Urinary bladder (tissue), 3 donors: ENCODE measurements at regions not wholly inside any gene's neighbourhood (a gene's known extent, or its start where the extent isn't known, plus 50 kb on each side); places are given as distances from the start of the nearest gene placed in this dataset.

Experiments used
- DNase-seq: peaks from one replicate; pipeline ENCODE4 v3.0.0-alpha.2; 2015; ENCODE audit errors: extremely low spot score
- H3K27ac ChIP-seq: one replicate; pipeline ENCODE4 v1.5.1; 2013; ENCODE audit warnings: low read depth, mild to moderate bottlenecking, moderate library complexity
- H3K36me3 ChIP-seq: one replicate; pipeline ENCODE4 v1.6.1; 2013; ENCODE audit warnings: mild to moderate bottlenecking, moderate library complexity; ENCODE audit not compliant: insufficient read depth
- H3K4me1 ChIP-seq: one replicate; pipeline ENCODE4 v1.6.1; 2013; ENCODE audit warnings: mild to moderate bottlenecking, moderate library complexity; ENCODE audit not compliant: insufficient read depth
- H3K4me3 ChIP-seq: one replicate; pipeline ENCODE4 v1.5.1; 2013; ENCODE audit warnings: low read depth, low read length
- WGBS: extraction: QIAGEN DNeasy Blood & Tissue Kit; methylation state at CpG from one replicate; pipeline ENCODE4 v1.1.7; 2013; 5-methylcytosine and 5-hydroxymethylcytosine counted together
- donor health status: healthy with polysubstance abuse.
- donor health status: healthy.

GRCh38 chr15:81858586-81858985, 187.2 kb downstream of the MEX3B start:
- 64% methylated on average over 3 of the region's 3 CpGs for WGBS
- Histone ChIP-seq H3K36me3 (no peaks in the 10 kb centered on the region), H3K4me3 (no peak overlapping the region), H3K27ac (no peak overlapping the region), H3K4me1 (no peaks in the 10 kb centered on the region)
- DNase-seq, result no peak

- H3K4me3 ChIP-seq, result no peak overlapping the region
- 92% methylated on average over 6 of the region's 6 CpGs for WGBS
These were observed 187.7 kb downstream of the MEX3B start for GRCh38 chr15:81858136-81858535.

DNA sequence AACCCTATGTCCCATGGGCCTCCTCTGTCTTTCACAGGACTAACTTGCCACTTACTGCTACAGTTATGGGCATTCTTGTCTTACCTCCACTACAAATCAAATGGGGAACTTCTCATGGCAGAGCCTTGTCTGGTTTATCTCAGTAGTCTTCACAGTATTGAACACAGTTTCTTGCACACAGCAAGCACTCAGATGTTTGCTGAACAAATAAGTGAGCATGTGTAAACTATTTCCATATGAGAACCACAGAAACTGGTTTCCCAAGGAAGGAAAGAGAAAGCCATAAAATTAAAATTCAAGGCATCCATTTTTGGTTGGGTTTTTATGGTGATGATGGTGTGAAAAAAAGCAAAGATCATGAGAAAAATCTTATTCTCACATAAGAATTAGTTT, 189.2 kb downstream of the MEX3B start:
- H3K36me3 ChIP-seq, result no peaks in the 10 kb centered on the region
- no peak overlapping the region for H3K4me3 ChIP-seq
- no peak overlapping the region for H3K27ac ChIP-seq
- H3K4me1 ChIP-seq, result no peaks in the 10 kb centered on the region
- DNase-seq, result no peak

More at GRCh38 chr15:81858136-81858535, 187.7 kb downstream of the MEX3B start:
- DNase-seq, result no peak
- no peak overlapping the region for H3K27ac ChIP-seq
- H3K4me1 ChIP-seq, result no peaks in the 10 kb centered on the region
- H3K36me3 ChIP-seq, result no peaks in the 10 kb centered on the region

DNA sequence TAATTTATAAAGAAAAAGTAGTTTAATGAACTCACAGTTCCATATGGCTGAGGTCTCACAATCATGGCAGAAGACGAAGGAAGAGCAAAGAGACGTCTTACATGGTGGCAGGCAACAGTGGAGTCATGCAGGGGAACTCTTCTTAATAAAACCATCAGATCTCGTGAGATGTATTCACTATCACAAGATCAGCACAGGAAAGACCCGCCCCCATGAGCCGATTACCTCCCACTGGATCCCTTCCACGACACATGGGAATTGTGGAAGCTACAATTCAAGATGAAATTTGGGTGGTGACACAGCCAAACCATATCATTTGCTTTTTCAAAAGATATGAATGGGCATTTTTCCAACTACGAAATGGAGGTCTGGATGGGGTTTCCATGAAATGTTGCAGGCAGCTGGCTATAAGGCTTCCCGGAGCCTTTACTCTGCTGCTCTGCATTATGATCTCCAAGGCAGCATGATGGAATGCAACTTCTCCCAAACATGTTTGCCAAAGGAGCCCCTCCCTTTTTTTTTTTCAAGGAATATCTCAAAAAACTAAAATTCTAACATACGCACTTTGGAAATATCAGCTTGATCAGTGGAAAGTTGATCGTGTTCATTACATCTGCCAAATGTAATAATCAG, 189.7 kb downstream of the MEX3B start:
- no peak for DNase-seq
- Histone ChIP-seq H3K27ac (no peak overlapping the region), H3K4me1 (no peaks in the 10 kb centered on the region), H3K36me3 (no peaks in the 10 kb centered on the region), H3K4me3 (no peak overlapping the region)
- 74% methylated on average over 10 of the region's 10 CpGs for WGBS

DNA sequence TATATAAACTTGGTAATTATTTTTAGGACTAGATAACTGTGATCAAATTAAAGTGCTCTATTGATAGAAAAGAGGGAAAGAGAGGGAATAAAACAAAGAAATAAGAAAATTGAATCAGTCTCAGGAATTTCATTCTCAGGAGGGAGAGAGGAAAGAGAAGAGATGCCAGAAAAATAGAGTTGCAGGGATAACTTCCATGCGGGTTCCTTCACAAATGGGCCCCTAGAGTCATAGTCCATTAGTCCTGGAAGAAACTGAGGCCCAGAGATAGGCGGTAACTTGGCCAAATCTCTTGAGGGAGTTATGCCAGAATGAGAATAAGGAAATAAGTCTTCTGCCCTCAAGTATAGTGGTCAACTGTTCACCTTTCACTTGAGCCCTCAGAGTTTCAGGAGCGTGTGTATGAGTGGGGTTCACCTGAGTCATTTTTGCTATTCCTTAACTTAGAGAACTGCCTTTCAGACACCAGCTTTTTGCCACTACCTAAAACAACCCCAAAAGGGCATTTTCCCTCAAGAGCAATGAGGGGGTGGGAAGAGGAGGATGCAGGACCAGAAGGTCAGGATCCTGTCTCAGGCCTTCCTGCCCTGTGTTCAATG, 192.6 kb downstream of the MEX3B start:
- Histone ChIP-seq H3K4me3 (no peak overlapping the region), H3K4me1 (no peaks in the 10 kb centered on the region), H3K36me3 (no peaks in the 10 kb centered on the region), H3K27ac (no peak overlapping the region)
- WGBS, result 79% methylated on average over 3 of the region's 3 CpGs
- DNase-seq, result no peak

DNA sequence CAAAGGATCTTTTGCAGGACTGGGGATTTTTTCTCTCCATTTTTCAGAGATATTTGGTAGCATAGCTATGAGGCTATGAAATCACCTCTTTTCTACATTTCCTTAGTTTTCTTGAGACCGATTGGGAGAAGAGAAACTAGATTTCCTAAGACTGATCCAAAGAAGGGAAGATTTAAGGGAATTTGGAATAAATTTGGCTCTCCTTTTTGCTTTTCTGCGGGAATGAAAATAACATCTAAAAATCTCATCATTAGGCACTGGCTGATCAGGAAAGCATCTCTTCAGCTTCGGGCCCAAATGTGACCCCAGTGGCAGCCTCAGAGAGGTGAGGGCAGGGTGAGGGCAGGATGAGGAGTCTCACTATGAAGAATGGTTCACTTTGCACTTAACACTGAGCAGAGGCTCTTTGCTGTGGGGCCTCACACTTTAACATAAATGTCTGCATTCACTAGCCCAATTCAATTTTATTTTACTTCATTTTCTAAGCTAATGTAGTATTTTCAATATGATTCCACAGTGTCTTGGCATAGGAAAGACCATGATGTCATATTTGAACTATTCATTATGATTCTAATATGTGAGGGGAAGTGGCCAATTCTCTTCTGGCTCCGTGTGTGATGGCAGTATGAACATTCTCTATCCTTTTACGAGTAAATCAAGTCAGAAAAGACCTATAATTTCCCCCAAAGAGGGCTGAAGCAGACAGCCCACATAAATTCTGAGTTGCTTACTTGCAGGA, 193.2 kb downstream of the MEX3B start:
- Histone ChIP-seq H3K27ac (no peak overlapping the region), H3K4me1 (no peaks in the 10 kb centered on the region), H3K36me3 (no peaks in the 10 kb centered on the region), H3K4me3 (no peak overlapping the region)
- peak; percentile 69 for DNase-seq
- WGBS, result 52% methylated on average over 5 of the region's 5 CpGs

- no peak overlapping the region for H3K27ac ChIP-seq
- WGBS, result 81% methylated on average over 7 of the region's 7 CpGs
These were observed 194.1 kb downstream of the MEX3B start for GRCh38 chr15:81851757-81852156.

GRCh38 chr15:81851325-81851724, 194.5 kb downstream of the MEX3B start:
- no peaks in the 10 kb centered on the region for H3K36me3 ChIP-seq
- DNase-seq, result no peak
- H3K27ac ChIP-seq, result no peak overlapping the region
- H3K4me1 ChIP-seq, result no peaks in the 10 kb centered on the region
- WGBS, result 94% methylated on average over 10 of the region's 10 CpGs
- H3K4me3 ChIP-seq, result no peak overlapping the region

More at GRCh38 chr15:81851757-81852156, 194.1 kb downstream of the MEX3B start:
- no peaks in the 10 kb centered on the region for H3K36me3 ChIP-seq
- no peak for DNase-seq
- H3K4me1 ChIP-seq, result no peaks in the 10 kb centered on the region
- H3K4me3 ChIP-seq, result no peak overlapping the region

DNA sequence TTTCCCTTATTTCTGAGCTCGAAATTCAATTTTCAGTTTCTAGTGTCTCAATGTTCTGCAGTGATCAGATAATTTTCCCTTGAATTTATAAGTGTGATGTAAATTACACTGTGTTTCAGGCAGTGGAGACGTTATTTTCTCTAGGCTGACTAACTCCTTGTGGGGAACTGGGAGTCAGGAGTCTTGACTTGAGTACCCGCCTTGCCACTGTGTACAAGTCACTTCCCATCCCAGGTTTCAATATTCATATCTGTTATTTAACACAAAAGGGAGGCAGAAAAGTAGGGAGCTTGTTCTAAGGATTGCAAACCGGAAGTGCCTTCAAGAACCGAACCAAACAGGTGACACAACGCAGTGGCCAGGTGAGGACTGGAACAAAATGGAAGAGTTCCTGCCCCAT, 196.5 kb downstream of the MEX3B start:
- DNase-seq, result no peak
- WGBS, result 90% methylated on average over 6 of the region's 6 CpGs

DNA sequence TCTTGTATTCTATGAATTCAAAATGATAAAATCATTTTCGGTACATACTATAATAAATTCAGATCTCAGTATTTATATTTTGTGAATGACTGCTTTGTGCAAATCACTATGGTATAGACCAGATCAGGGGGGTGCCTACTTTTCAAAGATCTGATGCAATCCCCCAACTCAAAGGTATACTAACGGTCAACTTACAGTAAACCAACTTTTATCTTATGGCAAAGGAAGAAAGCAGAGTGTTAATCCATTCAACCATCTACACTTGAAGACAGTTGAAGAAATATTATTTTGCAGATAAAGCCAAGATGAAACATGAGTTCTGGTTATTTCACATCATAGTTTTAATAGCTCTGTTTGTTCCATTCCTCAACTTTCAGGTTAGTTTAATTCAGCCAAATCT, 197.1 kb downstream of the MEX3B start:
- DNase-seq, result no peak
- Histone ChIP-seq H3K4me3 (no peak overlapping the region), H3K36me3 (no peaks in the 10 kb centered on the region), H3K4me1 (no peaks in the 10 kb centered on the region), H3K27ac (no peak overlapping the region)
- 73% methylated on average over 2 of the region's 2 CpGs for WGBS

More for the DNA sequence above, 196.5 kb downstream of the MEX3B start:
- H3K27ac ChIP-seq, result no peak overlapping the region
- no peaks in the 10 kb centered on the region for H3K4me1 ChIP-seq
- no peak overlapping the region for H3K4me3 ChIP-seq
- no peaks in the 10 kb centered on the region for H3K36me3 ChIP-seq

- no peaks in the 10 kb centered on the region for H3K36me3 ChIP-seq
- no peaks in the 10 kb centered on the region for H3K4me1 ChIP-seq
- H3K27ac ChIP-seq, result no peak overlapping the region
- WGBS, result 82% methylated on average over 6 of the region's 6 CpGs
- no peak for DNase-seq
- H3K4me3 ChIP-seq, result no peak overlapping the region
These were observed 201.9 kb downstream of the MEX3B start for GRCh38 chr15:81843757-81844407.

DNA sequence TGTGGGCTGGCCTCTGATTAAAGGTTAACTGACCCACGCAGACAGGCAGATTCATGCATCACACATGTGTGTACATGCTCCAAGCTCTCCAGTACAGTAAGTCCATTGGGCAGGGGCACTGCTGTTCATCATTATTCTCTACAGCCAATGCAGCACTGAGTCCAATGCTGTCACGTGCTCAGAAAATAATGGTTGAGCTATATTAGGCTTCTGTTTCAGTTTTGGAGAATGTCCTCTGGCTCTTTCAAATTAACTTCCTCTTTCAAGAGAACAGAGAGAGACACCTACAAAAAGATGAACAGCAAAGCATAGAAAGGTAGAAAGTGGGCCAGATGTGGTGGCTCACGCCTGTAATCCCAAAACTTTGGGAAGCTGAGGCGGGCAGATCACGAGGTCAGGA, 202.6 kb downstream of the MEX3B start:
- DNase-seq, result no peak
- H3K27ac ChIP-seq, result no peak overlapping the region
- no peaks in the 10 kb centered on the region for H3K36me3 ChIP-seq
- WGBS, result 93% methylated on average over 5 of the region's 5 CpGs
- no peak overlapping the region for H3K4me3 ChIP-seq
- H3K4me1 ChIP-seq, result no peaks in the 10 kb centered on the region

- no peak for DNase-seq
- Histone ChIP-seq H3K4me3 (no peak overlapping the region), H3K36me3 (no peaks in the 10 kb centered on the region), H3K27ac (no peak overlapping the region), H3K4me1 (no peaks in the 10 kb centered on the region)
- WGBS, result 84% methylated on average over 2 of the region's 2 CpGs
These were observed 206.4 kb downstream of the MEX3B start for GRCh38 chr15:81839387-81839786.

GRCh38 chr15:81835731-81836130, 210.1 kb downstream of the MEX3B start:
- no peak for DNase-seq
- Histone ChIP-seq H3K4me3 (no peak overlapping the region), H3K27ac (no peak overlapping the region), H3K36me3 (no peaks in the 10 kb centered on the region), H3K4me1 (no peaks in the 10 kb centered on the region)
- WGBS, result 98% methylated on average over 1 of the region's 1 CpG
